Left ventricle myocardium inferior (tissue), 1 donor: ENCODE measurements at regions not wholly inside any gene's neighbourhood (a gene's known extent, or its start where the extent isn't known, plus 50 kb on each side); places are given as distances from the start of the nearest gene placed in this dataset.

Experiments
- DNase-seq: peaks from one replicate; pipeline ENCODE4 v3.0.0-alpha.2; 2020
- H3K27ac ChIP-seq: fragments of 200-600 bp; replicated peaks from 2 replicates; pipeline ENCODE4 v1.8.0; 2021
- H3K27me3 ChIP-seq: fragments of 200-600 bp; 2 replicates; pipeline ENCODE4 v1.8.0; 2021; ENCODE audit warnings: low read depth
- H3K36me3 ChIP-seq: fragments of 200-600 bp; 2 replicates; pipeline ENCODE4 v1.8.0; 2021
- H3K4me1 ChIP-seq: fragments of 200-600 bp; 2 replicates; pipeline ENCODE4 v1.8.0; 2021
- H3K4me3 ChIP-seq: fragments of 200-600 bp; 2 replicates; pipeline ENCODE4 v1.8.0; 2021; ENCODE audit warnings: mild to moderate bottlenecking, moderate library complexity
- H3K9me3 ChIP-seq: fragments of 200-600 bp; replicated peaks from 2 replicates; pipeline ENCODE4 v1.8.0; 2021
- intact Hi-C: fragments of 100-400 bp; cut with micrococcal nuclease; formaldehyde crosslinking; loops from one replicate; pipeline ENCODE4 v1.11.0; 2022
- TF ChIP-seq, protein P1 (sequence below): fragments of 200-600 bp; IDR thresholded peaks from 2 replicates; pipeline ENCODE4 v1.8.0; 2021; ENCODE audit warnings: antibody characterized with exemption, mild to moderate bottlenecking, borderline replicate concordance
- donor health status: DM: no; HTN: yes; CAD: no; lungs with severe emphysema.

DNA sequence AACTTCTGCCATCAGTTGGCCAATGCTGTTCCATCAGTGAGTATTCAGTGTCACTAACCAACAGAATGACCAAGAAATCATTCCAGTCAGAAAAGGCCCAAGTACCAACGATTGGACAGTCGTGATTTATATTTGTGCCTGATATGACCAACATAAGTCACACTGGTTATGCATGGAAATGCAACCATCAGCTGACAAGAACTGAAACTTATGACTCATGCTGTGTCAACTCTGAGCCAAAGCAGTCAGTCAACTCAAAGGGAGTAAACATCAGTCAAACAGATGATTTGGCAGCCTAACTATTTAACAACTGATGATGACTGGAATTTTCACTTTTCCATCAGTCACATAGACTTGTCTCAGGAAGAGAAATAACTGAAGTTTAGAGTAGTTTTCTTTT, 142.4 kb downstream of the ANXA2 start:
- Histone ChIP-seq H3K27ac (no peak overlapping the region), H3K27me3 (peaks cover 36% of the 10 kb centered on the region), H3K4me1 (no peaks in the 10 kb centered on the region), H3K9me3 (no peaks in the 10 kb centered on the region), H3K4me3 (no peak overlapping the region), H3K36me3 (no peaks in the 10 kb centered on the region)
- no peak for DNase-seq
- intact Hi-C loops, result no loop called here
- TF ChIP-seq, protein P1, sequence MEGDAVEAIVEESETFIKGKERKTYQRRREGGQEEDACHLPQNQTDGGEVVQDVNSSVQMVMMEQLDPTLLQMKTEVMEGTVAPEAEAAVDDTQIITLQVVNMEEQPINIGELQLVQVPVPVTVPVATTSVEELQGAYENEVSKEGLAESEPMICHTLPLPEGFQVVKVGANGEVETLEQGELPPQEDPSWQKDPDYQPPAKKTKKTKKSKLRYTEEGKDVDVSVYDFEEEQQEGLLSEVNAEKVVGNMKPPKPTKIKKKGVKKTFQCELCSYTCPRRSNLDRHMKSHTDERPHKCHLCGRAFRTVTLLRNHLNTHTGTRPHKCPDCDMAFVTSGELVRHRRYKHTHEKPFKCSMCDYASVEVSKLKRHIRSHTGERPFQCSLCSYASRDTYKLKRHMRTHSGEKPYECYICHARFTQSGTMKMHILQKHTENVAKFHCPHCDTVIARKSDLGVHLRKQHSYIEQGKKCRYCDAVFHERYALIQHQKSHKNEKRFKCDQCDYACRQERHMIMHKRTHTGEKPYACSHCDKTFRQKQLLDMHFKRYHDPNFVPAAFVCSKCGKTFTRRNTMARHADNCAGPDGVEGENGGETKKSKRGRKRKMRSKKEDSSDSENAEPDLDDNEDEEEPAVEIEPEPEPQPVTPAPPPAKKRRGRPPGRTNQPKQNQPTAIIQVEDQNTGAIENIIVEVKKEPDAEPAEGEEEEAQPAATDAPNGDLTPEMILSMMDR, result no peak

DNA sequence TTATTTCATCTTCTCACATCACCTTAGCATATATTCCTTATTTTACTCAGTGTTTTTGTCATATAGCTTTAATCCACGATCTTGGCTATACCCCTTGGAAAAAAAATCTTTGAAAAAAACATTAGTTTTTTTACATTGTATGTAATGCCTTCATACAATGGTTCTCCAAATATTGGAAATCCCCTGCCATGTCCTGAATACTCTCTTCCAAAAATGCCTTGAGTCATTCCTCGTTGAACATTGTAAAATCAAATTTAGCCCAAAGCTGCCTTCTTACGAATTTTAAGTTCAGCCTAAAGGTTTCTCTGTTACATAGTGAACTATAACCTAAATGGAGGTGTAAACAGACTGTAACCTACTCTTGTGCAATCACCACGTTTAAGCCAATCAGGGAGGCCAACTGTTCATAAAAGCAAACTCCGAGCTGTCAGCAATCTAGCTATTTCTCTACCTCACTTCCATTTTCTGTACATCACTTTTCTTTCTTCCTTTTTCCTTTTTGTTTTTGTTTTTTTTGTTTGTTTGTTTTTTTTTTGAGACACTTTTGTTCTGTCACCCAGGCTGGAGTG, 140.1 kb downstream of the ANXA2 start:
- DNase-seq, result no peak
- Histone ChIP-seq H3K9me3 (no peaks in the 10 kb centered on the region), H3K27me3 (peaks cover 34% of the 10 kb centered on the region), H3K27ac (no peak overlapping the region), H3K4me3 (no peak overlapping the region), H3K4me1 (no peaks in the 10 kb centered on the region), H3K36me3 (no peaks in the 10 kb centered on the region)
- intact Hi-C loops, result no loop called here
- TF ChIP-seq, protein P1, result no peak

DNA sequence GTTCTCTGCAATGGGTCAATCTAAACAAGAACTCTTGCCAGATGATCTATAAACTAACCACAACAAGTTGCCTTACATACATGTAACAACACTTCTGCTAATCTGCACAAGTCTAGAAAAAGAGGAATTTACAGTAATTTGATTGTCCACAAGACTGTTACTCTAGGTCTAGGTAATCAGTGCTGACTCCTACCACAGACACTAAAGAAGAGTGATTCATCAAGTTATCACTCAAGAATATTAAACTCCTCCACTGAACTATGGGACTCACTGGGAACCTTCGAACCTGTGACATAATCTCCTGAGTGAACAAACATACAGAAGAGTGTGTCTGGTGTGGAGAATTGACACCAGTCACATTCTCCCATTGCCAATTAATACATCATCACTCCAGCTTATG, 138.3 kb downstream of the ANXA2 start:
- TF ChIP-seq, protein P1, result no peak
- no peak overlapping the region for H3K4me3 ChIP-seq
- no peak for DNase-seq
- no peaks in the 10 kb centered on the region for H3K36me3 ChIP-seq
- H3K27ac ChIP-seq, result no peak overlapping the region
- no peaks in the 10 kb centered on the region for H3K4me1 ChIP-seq
- H3K27me3 ChIP-seq, result peaks cover 45% of the 10 kb centered on the region
- H3K9me3 ChIP-seq, result no peaks in the 10 kb centered on the region
- intact Hi-C loops, result no loop called here

DNA sequence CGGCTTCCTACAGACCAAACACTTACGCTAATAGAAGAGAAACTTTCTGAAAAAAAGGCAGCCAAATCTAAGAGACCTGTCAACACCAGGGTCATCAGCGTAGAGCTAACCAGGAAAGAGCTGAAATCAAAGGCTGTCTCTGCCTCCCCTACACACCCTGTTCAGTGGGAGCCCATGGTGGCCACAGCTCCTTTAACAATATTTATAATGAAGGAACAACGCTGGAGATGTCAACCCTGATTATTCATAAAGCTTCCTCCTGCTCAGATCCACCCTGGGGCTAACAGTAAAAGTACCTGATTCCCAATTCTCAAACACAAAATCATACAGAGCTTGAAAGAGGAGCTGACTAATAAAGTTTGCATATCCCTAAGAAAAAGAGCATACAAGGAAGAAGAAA, 133.7 kb downstream of the ANXA2 start:
- no peak overlapping the region for H3K4me3 ChIP-seq
- peaks cover 61% of the 10 kb centered on the region for H3K27me3 ChIP-seq
- no peak overlapping the region for H3K27ac ChIP-seq
- H3K9me3 ChIP-seq, result no peaks in the 10 kb centered on the region
- no peaks in the 10 kb centered on the region for H3K4me1 ChIP-seq
- DNase-seq, result no peak
- intact Hi-C loops, result no loop called here
- TF ChIP-seq, protein P1, result no peak
- H3K36me3 ChIP-seq, result no peaks in the 10 kb centered on the region

DNA sequence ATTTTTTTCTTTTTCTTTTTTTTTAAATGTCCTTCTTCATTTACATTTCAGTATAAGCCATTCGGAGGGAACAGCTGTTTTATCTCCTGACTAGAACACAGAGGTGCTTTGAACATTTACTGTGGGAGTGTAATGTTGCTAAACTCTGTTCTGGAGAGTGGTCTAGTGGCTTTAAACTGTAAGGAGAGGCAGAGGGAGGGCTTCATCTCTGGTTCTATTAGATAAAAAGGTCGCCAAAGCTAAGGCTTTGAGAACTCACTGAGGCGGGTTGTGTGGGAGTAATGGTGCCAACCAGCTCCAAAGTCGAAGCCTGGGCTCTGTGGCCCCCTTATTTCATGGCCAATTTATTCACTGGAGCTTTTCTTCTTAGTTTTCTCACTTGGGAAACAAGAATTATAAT, 133.2 kb downstream of the ANXA2 start:
- H3K4me1 ChIP-seq, result no peaks in the 10 kb centered on the region
- DNase-seq, result no peak
- H3K4me3 ChIP-seq, result no peak overlapping the region
- H3K27me3 ChIP-seq, result peaks cover 63% of the 10 kb centered on the region
- H3K36me3 ChIP-seq, result no peaks in the 10 kb centered on the region
- intact Hi-C loops, result no loop called here
- TF ChIP-seq, protein P1, result no peak
- H3K9me3 ChIP-seq, result no peaks in the 10 kb centered on the region
- H3K27ac ChIP-seq, result no peak overlapping the region
